ENCODE measurements at regions not wholly inside any gene's neighbourhood (a gene's known extent, or its start where the extent isn't known, plus 50 kb on each side); places are given as distances from the start of the nearest gene placed in this dataset.
"Not testable (repeated sequence)": the region's sequence is repeated elsewhere in the genome, so short reads cannot be mapped to it uniquely, and the experiment has no call there.

DNA sequence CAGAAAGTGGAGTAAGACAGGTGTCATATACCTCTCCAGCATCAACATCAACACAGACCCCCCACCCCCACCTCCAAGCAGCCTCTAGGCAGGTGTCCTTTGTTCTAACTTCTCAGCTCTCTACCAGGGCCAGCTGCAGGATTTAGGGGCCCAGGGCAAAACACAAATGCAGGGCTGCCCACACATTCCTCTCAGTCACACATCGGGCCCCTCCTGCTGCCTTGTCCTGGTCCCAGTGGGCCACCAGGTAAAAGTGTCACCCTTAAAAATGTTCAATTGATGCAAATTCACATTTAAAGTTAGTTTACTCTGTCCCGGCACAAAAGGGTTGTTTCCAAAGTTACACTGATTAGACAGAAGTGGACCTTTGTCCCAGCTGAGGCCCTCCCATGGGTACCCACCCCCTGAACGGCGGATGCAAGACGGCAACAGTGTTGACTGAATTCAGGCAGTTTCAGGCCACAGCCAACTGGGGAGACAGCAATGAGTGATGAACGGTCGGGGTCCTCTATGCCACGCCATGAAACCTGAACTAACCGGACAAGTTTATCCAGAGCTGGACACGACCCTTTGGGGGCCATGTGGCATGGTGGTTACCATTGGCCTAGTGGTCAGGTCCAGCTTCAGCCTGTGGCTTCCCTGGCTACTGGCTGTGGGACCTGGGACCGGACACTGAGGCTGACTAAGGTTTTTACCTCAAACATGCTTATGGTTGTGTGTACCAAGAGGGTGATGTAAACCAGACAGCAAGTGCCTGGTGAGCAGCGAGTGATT is 52.2 kb upstream of the UNC93A start:
- no peaks in the 10 kb centered on the region for H3K9me3 ChIP-seq (ENCODE audit: control insufficient read depth, insufficient read depth, low read length)
- TF ChIP-seq, protein P1, sequence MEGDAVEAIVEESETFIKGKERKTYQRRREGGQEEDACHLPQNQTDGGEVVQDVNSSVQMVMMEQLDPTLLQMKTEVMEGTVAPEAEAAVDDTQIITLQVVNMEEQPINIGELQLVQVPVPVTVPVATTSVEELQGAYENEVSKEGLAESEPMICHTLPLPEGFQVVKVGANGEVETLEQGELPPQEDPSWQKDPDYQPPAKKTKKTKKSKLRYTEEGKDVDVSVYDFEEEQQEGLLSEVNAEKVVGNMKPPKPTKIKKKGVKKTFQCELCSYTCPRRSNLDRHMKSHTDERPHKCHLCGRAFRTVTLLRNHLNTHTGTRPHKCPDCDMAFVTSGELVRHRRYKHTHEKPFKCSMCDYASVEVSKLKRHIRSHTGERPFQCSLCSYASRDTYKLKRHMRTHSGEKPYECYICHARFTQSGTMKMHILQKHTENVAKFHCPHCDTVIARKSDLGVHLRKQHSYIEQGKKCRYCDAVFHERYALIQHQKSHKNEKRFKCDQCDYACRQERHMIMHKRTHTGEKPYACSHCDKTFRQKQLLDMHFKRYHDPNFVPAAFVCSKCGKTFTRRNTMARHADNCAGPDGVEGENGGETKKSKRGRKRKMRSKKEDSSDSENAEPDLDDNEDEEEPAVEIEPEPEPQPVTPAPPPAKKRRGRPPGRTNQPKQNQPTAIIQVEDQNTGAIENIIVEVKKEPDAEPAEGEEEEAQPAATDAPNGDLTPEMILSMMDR (IDR thresholded peaks at IDR 0.05), result no peak
- no peak overlapping the region for H3K4me3 Mint-ChIP-seq
- H3K4me1 ChIP-seq (ENCODE audit: control insufficient read depth, insufficient read depth, low read length), result no peaks in the 10 kb centered on the region
- peaks cover 2 to 17% of the 10 kb centered on the region in 2 donors for H3K27me3 Mint-ChIP-seq (ENCODE audit: low read depth in 2 of 2)
- H3K36me3 ChIP-seq (ENCODE audit: control insufficient read depth, insufficient read depth, low read length), result no peaks in the 10 kb centered on the region
- no peak for DNase-seq
- no peaks in the 10 kb centered on the region for H3K9me3 Mint-ChIP-seq
- intact Hi-C loops (cut with micrococcal nuclease), result no loop called here
- no peak overlapping the region for H3K4me3 ChIP-seq (ENCODE audit: low read length)
- no peaks in the 10 kb centered on the region for H3K27me3 ChIP-seq (ENCODE audit: control insufficient read depth, insufficient read depth, low read length)
- 87% methylated on average over 11 of the region's 12 CpGs for WGBS (ENCODE audit: insufficient coverage)
- H3K27ac ChIP-seq (ENCODE audit: low read length), result no peak overlapping the region
- ATAC-seq, result no peak
- H3K27ac Mint-ChIP-seq, result no peak overlapping the region
- no peaks in the 10 kb centered on the region for H3K4me1 Mint-ChIP-seq
- no peaks in the 10 kb centered on the region for H3K36me3 Mint-ChIP-seq

DNA sequence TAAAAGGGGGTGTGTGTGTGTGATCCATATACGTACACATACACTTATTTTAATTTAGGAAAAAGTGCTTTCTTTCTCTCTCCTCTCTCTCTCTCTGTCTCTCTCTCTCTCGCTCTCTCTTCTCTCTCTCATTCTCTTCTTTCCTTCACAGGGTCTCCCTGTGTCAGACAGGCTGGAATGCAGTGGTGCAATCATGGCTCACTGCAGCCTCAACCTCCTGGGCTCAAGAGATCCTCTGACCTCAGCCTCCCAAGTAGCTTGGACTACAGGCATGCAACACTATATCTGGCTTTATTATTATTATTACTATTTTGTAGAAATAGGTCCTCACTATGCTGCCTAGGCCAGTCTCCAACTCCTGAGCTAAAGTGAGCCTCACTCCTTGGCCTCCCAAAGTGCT is 51.6 kb upstream of the UNC93A start:
- H3K27ac Mint-ChIP-seq; DNase-seq; H3K4me3 ChIP-seq (ENCODE audit: low read length); H3K27me3 ChIP-seq (ENCODE audit: control insufficient read depth, insufficient read depth, low read length); H3K36me3 Mint-ChIP-seq; ATAC-seq; H3K4me3 Mint-ChIP-seq; H3K4me1 ChIP-seq (ENCODE audit: control insufficient read depth, insufficient read depth, low read length); intact Hi-C loops (cut with micrococcal nuclease); H3K27ac ChIP-seq (ENCODE audit: low read length); H3K9me3 Mint-ChIP-seq; H3K9me3 ChIP-seq (ENCODE audit: control insufficient read depth, insufficient read depth, low read length); H3K4me1 Mint-ChIP-seq; H3K36me3 ChIP-seq (ENCODE audit: control insufficient read depth, insufficient read depth, low read length): not testable (repeated sequence)
- WGBS (ENCODE audit: insufficient coverage), result 77% methylated on average over 1 of the region's 2 CpGs
- peaks cover 1 to 13% of the 10 kb centered on the region in 2 donors for H3K27me3 Mint-ChIP-seq (ENCODE audit: low read depth in 2 of 2)

DNA sequence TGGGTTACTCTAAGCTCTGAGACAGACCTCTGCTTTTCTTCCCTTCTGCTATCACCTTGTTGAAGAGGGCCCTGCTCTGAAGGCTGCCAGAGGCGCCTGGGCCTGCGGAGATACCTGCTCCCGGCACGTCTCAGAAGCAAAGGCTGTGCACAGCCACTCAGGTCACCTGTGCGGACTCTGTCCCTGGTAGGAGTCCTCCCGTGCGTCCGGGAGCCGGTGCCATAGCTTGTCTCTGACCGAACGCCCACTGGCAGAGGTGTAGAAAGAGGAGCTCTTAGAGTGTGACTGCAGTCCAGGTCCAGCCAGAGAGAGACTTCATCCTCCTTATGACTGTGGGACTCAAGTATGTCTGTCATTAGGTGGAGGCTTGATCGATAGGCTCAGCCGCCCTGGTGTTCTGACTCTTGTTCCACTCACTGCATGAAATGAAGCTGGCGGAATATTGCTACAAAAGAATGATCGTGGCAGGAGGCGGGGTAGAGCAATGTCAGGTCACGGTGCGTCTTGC is 51.0 kb upstream of the UNC93A start:
- WGBS (ENCODE audit: insufficient coverage), result 89% methylated on average over 14 of the region's 18 CpGs
- no peaks in the 10 kb centered on the region for H3K27me3 ChIP-seq (ENCODE audit: control insufficient read depth, insufficient read depth, low read length)
- H3K36me3 ChIP-seq (ENCODE audit: control insufficient read depth, insufficient read depth, low read length), result no peaks in the 10 kb centered on the region
- Mint-ChIP-seq H3K27ac (no peak overlapping the region), H3K27me3 (ENCODE audit: low read depth in 2 of 2) (peaks cover 0 to 7% of the 10 kb centered on the region in 2 donors), H3K4me3 (no peak overlapping the region), H3K9me3 (no peaks in the 10 kb centered on the region), H3K36me3 (no peaks in the 10 kb centered on the region), H3K4me1 (no peaks in the 10 kb centered on the region)
- H3K9me3 ChIP-seq (ENCODE audit: control insufficient read depth, insufficient read depth, low read length), result no peaks in the 10 kb centered on the region
- H3K4me1 ChIP-seq (ENCODE audit: control insufficient read depth, insufficient read depth, low read length), result no peaks in the 10 kb centered on the region
- no peak overlapping the region for H3K27ac ChIP-seq (ENCODE audit: low read length)
- DNase-seq (no peak), ATAC-seq (no peak)
- TF ChIP-seq, protein P1 (IDR thresholded peaks at IDR 0.05), result no peak
- no peak overlapping the region for H3K4me3 ChIP-seq (ENCODE audit: low read length)
- intact Hi-C loops (cut with micrococcal nuclease), result no loop called here

Data from natural killer cell (primary cell).